Lower lobe of right lung (tissue), 2 donors: ENCODE measurements at regions not wholly inside any gene's neighbourhood (a gene's known extent, or its start where the extent isn't known, plus 50 kb on each side); places are given as distances from the start of the nearest gene placed in this dataset.

Source experiments
- ATAC-seq, 2 donors: fragments of 200-7000 bp; cut with Tn5 transposase; one replicate each; pipeline ENCODE4 v1.9.1; 2020 to 2022; ENCODE audit warnings: mild to moderate bottlenecking in 2 of 2, moderate library complexity in 2 of 2
- DNase-seq: peaks from one replicate; pipeline ENCODE4 v3.0.0-alpha.2; 2020
- H3K27ac ChIP-seq: fragments of 200-600 bp; one replicate; pipeline ENCODE4 v1.8.0; 2022
- H3K27me3 ChIP-seq: fragments of 200-600 bp; one replicate; pipeline ENCODE4 v1.8.0; 2022; ENCODE audit warnings: low read depth
- H3K36me3 ChIP-seq: fragments of 200-600 bp; one replicate; pipeline ENCODE4 v1.8.0; 2022; ENCODE audit warnings: mild to moderate bottlenecking
- H3K4me1 ChIP-seq: fragments of 200-600 bp; one replicate; pipeline ENCODE4 v1.8.0; 2022
- H3K4me3 ChIP-seq: fragments of 200-600 bp; one replicate; pipeline ENCODE4 v1.8.0; 2022; ENCODE audit warnings: mild to moderate bottlenecking
- H3K9me3 ChIP-seq: fragments of 200-600 bp; one replicate; pipeline ENCODE4 v1.8.0; 2022
- intact Hi-C: fragments of 100-400 bp; cut with DNase I; formaldehyde crosslinking; loops from one replicate; pipeline ENCODE4 v1.11.0; 2022
- TF ChIP-seq, protein P1 (sequence below): fragments of 200-600 bp; IDR thresholded peaks from one replicate; pipeline ENCODE4 v1.8.0; 2022; ENCODE audit warnings: antibody characterized with exemption, mild to moderate bottlenecking
- donor health status: DM: no; HTN: yes; CAD: no; lungs with severe emphysema.

DNA sequence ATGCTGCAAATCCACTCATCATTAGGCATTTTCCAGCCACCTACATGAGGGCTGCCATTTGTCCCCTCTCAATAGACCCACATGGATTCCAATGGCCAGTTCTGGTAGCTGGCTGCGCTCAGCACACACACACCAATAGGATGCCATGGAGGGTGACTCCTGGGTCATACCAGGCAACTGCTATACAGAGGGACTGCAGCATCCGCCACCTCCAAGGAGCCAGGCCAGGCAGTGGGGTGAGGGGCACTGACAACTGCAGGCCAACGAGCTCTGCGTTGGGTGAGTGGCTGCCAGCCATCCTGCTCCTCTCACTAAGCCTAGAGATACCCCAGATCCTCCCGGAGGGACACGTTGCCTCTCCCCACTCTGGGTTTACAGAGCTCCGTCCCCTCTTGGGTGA is 118.8 kb upstream of the NANOS1 start:
- TF ChIP-seq, protein P1, sequence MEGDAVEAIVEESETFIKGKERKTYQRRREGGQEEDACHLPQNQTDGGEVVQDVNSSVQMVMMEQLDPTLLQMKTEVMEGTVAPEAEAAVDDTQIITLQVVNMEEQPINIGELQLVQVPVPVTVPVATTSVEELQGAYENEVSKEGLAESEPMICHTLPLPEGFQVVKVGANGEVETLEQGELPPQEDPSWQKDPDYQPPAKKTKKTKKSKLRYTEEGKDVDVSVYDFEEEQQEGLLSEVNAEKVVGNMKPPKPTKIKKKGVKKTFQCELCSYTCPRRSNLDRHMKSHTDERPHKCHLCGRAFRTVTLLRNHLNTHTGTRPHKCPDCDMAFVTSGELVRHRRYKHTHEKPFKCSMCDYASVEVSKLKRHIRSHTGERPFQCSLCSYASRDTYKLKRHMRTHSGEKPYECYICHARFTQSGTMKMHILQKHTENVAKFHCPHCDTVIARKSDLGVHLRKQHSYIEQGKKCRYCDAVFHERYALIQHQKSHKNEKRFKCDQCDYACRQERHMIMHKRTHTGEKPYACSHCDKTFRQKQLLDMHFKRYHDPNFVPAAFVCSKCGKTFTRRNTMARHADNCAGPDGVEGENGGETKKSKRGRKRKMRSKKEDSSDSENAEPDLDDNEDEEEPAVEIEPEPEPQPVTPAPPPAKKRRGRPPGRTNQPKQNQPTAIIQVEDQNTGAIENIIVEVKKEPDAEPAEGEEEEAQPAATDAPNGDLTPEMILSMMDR = no peak
- DNase-seq = no peak
- Histone ChIP-seq H3K27me3 (no peaks in the 10 kb centered on the region), H3K4me1 (no peaks in the 10 kb centered on the region), H3K36me3 (no peaks in the 10 kb centered on the region), H3K27ac (no peak overlapping the region), H3K9me3 (no peaks in the 10 kb centered on the region), H3K4me3 (no peak overlapping the region)
- intact Hi-C loops = no loop called here
- no peak for ATAC-seq

DNA sequence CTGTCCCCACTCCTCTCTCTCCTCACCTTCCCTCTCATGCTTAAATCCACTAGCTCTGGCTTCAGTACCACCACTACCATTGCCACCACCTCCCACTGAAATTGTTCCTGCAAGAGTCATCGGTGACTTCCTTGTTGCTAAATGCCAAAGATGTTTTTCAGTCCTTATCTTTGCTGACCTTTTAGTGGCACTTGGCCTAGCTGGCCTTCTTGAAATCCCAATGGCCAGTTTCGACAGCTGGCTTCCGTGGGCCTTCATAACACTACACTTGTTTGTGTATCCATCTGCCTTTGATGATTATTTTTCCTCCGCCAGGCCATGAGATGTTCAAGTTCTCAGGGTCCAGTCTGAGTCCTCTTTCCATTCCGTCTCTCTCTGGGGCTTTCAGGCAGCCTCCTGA is 118.2 kb upstream of the NANOS1 start:
- Histone ChIP-seq H3K27me3 (no peaks in the 10 kb centered on the region), H3K4me1 (no peaks in the 10 kb centered on the region), H3K4me3 (no peak overlapping the region), H3K36me3 (no peaks in the 10 kb centered on the region), H3K9me3 (no peaks in the 10 kb centered on the region), H3K27ac (no peak overlapping the region)
- no peak for DNase-seq
- TF ChIP-seq, protein P1 = no peak
- intact Hi-C loops = no loop called here
- ATAC-seq = peak in 1 of 2 donors; percentile 35

DNA sequence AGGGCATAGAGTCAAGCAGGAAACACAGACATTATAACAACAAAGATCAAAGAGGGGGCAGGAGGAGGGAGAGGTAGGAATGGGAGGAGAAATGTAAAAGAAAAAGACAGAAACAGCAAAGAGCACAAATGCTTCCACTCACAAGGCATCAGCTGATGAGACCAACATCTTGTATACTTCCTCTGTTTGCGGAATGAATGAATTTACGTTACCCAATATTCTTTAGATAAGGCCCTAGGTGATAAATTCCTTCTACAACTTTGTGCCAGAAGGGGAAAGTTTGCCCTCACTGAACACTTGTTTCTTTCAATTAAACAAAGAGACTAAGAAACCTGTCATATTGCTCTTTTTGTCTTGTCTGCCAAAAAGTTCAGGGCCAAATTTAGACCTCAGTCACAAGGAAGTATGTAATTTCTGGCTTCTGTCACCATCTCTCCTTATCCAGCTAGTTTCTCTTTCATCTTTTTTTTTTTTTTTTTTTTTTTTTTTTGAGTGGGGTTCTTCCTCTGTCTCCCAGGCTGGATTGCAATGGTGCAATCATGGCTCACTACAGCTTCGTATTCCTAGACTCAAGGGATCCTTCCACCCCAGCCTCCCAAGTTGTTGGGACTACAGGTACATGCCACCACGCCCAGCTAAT is 116.4 kb upstream of the NANOS1 start:
- DNase-seq = no peak
- Histone ChIP-seq H3K4me3 (no peak overlapping the region), H3K27me3 (no peaks in the 10 kb centered on the region), H3K36me3 (no peaks in the 10 kb centered on the region), H3K27ac (no peak overlapping the region), H3K9me3 (no peaks in the 10 kb centered on the region), H3K4me1 (no peaks in the 10 kb centered on the region)
- intact Hi-C loops = no loop called here
- no peak for ATAC-seq
- TF ChIP-seq, protein P1 = no peak

DNA sequence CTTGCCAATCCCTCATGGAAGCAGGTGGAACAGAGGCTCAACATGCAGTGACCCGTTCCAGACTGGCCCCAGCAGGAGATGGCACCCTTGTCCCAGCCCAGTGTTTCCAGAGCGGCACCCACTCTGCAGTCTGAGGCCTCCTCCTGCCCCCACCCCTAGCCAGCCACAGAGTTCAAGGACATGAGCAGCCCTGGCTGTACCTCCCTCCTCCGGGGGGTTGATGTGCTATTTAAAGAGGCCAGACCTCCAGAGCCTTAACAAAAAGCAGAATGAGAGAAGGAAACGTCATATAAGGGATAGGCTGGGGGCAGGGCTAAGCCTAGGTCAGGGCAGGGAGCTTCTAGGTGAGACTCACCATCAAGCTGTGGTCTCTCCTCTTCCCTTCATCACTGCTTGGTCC is 115.7 kb upstream of the NANOS1 start:
- intact Hi-C loops = no loop called here
- no peaks in the 10 kb centered on the region for H3K27me3 ChIP-seq
- no peaks in the 10 kb centered on the region for H3K36me3 ChIP-seq
- no peak overlapping the region for H3K4me3 ChIP-seq
- no peaks in the 10 kb centered on the region for H3K9me3 ChIP-seq
- no peaks in the 10 kb centered on the region for H3K4me1 ChIP-seq
- no peak for DNase-seq
- TF ChIP-seq, protein P1 = no peak
- peak in 1 of 2 donors; percentile 18 for ATAC-seq
- H3K27ac ChIP-seq = no peak overlapping the region

DNA sequence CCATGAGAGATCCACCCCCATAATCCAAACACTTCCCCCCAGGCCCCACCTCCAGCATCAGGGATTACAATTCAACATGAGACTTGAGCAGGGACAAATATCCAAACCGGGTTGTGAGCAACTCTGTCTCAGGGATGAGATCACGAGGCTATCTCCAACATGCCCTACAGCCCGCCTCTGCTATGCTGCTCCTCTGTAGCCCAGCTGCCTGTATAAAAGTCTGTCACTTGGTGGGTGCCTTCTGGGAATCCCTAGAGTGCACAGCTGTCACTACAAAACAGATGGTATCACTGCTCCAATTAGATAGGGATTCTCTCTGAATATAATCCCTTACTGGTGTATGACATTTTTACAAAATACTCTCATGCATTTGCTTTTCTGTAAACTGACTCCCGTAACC is 114.9 kb upstream of the NANOS1 start:
- intact Hi-C loops = no loop called here
- H3K36me3 ChIP-seq = no peaks in the 10 kb centered on the region
- no peak for ATAC-seq

More for the DNA sequence above, 114.9 kb upstream of the NANOS1 start:
- Histone ChIP-seq H3K27ac (no peak overlapping the region), H3K9me3 (no peaks in the 10 kb centered on the region), H3K4me1 (no peaks in the 10 kb centered on the region), H3K27me3 (no peaks in the 10 kb centered on the region), H3K4me3 (no peak overlapping the region)
- no peak for DNase-seq
- TF ChIP-seq, protein P1 = no peak
